ENCODE measurements at regions not wholly inside any gene's neighbourhood (a gene's known extent, or its start where the extent isn't known, plus 50 kb on each side); places are given as distances from the start of the nearest gene placed in this dataset.

- TF ChIP-seq NFIC (IDR thresholded peaks at IDR 0.05) = no peak
- TF ChIP-seq TEAD4 (IDR thresholded peaks at IDR 0.05) = no peak
- no peak for TF ChIP-seq REST (IDR thresholded peaks at IDR 0.05; ENCODE audit: low read depth)
- no peak for TF ChIP-seq FOXM1 (IDR thresholded peaks at IDR 0.05; ENCODE audit: borderline replicate concordance, low read depth)
Measured at GRCh38 chr5:66529182-66529581, 67.0 kb upstream of the MAST4 start.

Measured in Ishikawa (cell line).